Activated CD8-positive, alpha-beta T cell treated with anti-CD3 and anti-CD28 coated beads for 36 hours (primary cell): ENCODE measurements at regions not wholly inside any gene's neighbourhood (a gene's known extent, or its start where the extent isn't known, plus 50 kb on each side); places are given as distances from the start of the nearest gene placed in this dataset.

Source experiments
- ATAC-seq: fragments of 200-7000 bp; cut with Tn5 transposase; one replicate; pipeline ENCODE4 v1.10.0; 2021; ENCODE audit warnings: mild to moderate bottlenecking, moderate library complexity
- CTCF ChIA-PET: fragments of 350-600 bp; sonication (Branson Sonifier 250); formaldehyde crosslinking; loops from one replicate; lab custom pipeline; 2021; ENCODE audit warnings: antibody characterized with exemption; lab: Charles Lee
- POLR2A ChIA-PET: fragments of 350-600 bp; sonication (Branson Sonifier 250); formaldehyde crosslinking; loops from one replicate; lab custom pipeline; 2021; ENCODE audit warnings: antibody characterized with exemption; lab: Charles Lee
- DNase-seq: peaks from one replicate; pipeline ENCODE4 v3.0.0-alpha.2; 2020
- H3K27ac Mint-ChIP-seq: one replicate; pipeline ENCODE4 v1.8.0; 2021; ENCODE audit warnings: mild to moderate bottlenecking, mixed read lengths
- H3K27me3 Mint-ChIP-seq: one replicate; pipeline ENCODE4 v1.8.0; 2021; ENCODE audit warnings: mixed read lengths
- H3K36me3 Mint-ChIP-seq: one replicate; pipeline ENCODE4 v1.8.0; 2021; ENCODE audit warnings: low read depth, mixed read lengths
- H3K4me1 Mint-ChIP-seq: one replicate; pipeline ENCODE4 v1.8.0; 2021; ENCODE audit warnings: low read depth, mixed read lengths
- H3K4me3 Mint-ChIP-seq: one replicate; pipeline ENCODE4 v1.8.0; 2021; ENCODE audit warnings: mild to moderate bottlenecking, moderate library complexity, mixed read lengths
- H3K9me3 Mint-ChIP-seq: one replicate; pipeline ENCODE4 v1.8.0; 2021; ENCODE audit warnings: mixed read lengths
- CTCF ChIP-seq: fragments of 200-600 bp; IDR thresholded peaks from one replicate; pipeline ENCODE4 v1.8.0; 2022; ENCODE audit warnings: antibody characterized with exemption, mild to moderate bottlenecking
- intact Hi-C: fragments of 100-400 bp; cut with micrococcal nuclease; formaldehyde crosslinking; loops from one replicate; pipeline ENCODE4 v1.10.0; 2022

- DNase-seq: no peak
- no peak for TF ChIP-seq CTCF
- ChIA-PET CTCF (no interaction called here), POLR2A (no interaction called here)
- Mint-ChIP-seq H3K4me3 (no peak overlapping the region), H3K27me3 (no peaks in the 10 kb centered on the region), H3K27ac (no peak overlapping the region), H3K9me3 (no peaks in the 10 kb centered on the region), H3K36me3 (no peaks in the 10 kb centered on the region), H3K4me1 (no peaks in the 10 kb centered on the region)
- intact Hi-C loops: no loop called here
- ATAC-seq: no peak
Measured at GRCh38 chr13:91200486-91200885, 147.0 kb upstream of the MIR17HG start.

- TF ChIP-seq CTCF: no peak
- H3K4me1 Mint-ChIP-seq: no peaks in the 10 kb centered on the region
- H3K27ac Mint-ChIP-seq: no peak overlapping the region
- POLR2A ChIA-PET: no interaction called here
- no peaks in the 10 kb centered on the region for H3K36me3 Mint-ChIP-seq
- no peaks in the 10 kb centered on the region for H3K9me3 Mint-ChIP-seq
- no peak overlapping the region for H3K4me3 Mint-ChIP-seq
- no peak for DNase-seq
- intact Hi-C loops: no loop called here
- H3K27me3 Mint-ChIP-seq: no peaks in the 10 kb centered on the region
- no peak for ATAC-seq
- CTCF ChIA-PET: interaction anchor here (1.3 kb wide), 1 partner anchor 26 kb away, joined by 3 read pairs; no protein-coding TSS in a partner anchor
Measured at GRCh38 chr13:91203430-91203829, 144.1 kb upstream of the MIR17HG start.

- peaks cover 7% of the 10 kb centered on the region for H3K27me3 Mint-ChIP-seq
- H3K9me3 Mint-ChIP-seq: peaks cover 1% of the 10 kb centered on the region
- DNase-seq (no peak), ATAC-seq (no peak)
- H3K4me1 Mint-ChIP-seq: no peaks in the 10 kb centered on the region
- H3K4me3 Mint-ChIP-seq: no peak overlapping the region
- ChIA-PET POLR2A (no interaction called here), CTCF (no interaction called here)
- H3K27ac Mint-ChIP-seq: no peak overlapping the region
- TF ChIP-seq CTCF: no peak
- H3K36me3 Mint-ChIP-seq: no peaks in the 10 kb centered on the region
- intact Hi-C loops: no loop called here
Measured at GRCh38 chr13:91207261-91207660, 140.2 kb upstream of the MIR17HG start.

- ChIA-PET POLR2A (no interaction called here), CTCF (no interaction called here)
- no peaks in the 10 kb centered on the region for H3K4me1 Mint-ChIP-seq
- no peak overlapping the region for H3K27ac Mint-ChIP-seq
- H3K36me3 Mint-ChIP-seq: no peaks in the 10 kb centered on the region
- ATAC-seq (no peak), DNase-seq (no peak)
- peaks cover 1% of the 10 kb centered on the region for H3K9me3 Mint-ChIP-seq
- H3K4me3 Mint-ChIP-seq: no peak overlapping the region
- intact Hi-C loops: no loop called here
- peaks cover 11% of the 10 kb centered on the region for H3K27me3 Mint-ChIP-seq
- no peak for TF ChIP-seq CTCF
Measured at GRCh38 chr13:91211510-91211909, 136.0 kb upstream of the MIR17HG start.

- POLR2A ChIA-PET: no interaction called here
- Mint-ChIP-seq H3K36me3 (no peaks in the 10 kb centered on the region), H3K4me3 (no peak overlapping the region), H3K4me1 (no peaks in the 10 kb centered on the region), H3K9me3 (peaks cover 1% of the 10 kb centered on the region), H3K27ac (no peak overlapping the region), H3K27me3 (peaks cover 12% of the 10 kb centered on the region)
- CTCF ChIA-PET: no interaction called here
- TF ChIP-seq CTCF: no peak
- no peak for ATAC-seq
- intact Hi-C loops: no loop called here
- no peak for DNase-seq
Measured at GRCh38 chr13:91212231-91212630, 135.3 kb upstream of the MIR17HG start.
